Stimulated activated CD8-positive, alpha-beta memory T cell treated with anti-CD3 and anti-CD28 coated beads, Interleukin-12 subunit alpha, Interleukin-12 subunit beta, amount 100 ng/mL, for 4 hours (primary cell): ENCODE measurements at regions not wholly inside any gene's neighbourhood (a gene's known extent, or its start where the extent isn't known, plus 50 kb on each side); places are given as distances from the start of the nearest gene placed in this dataset.
"Not testable (repeated sequence)": the region's sequence is repeated elsewhere in the genome, so short reads cannot be mapped to it uniquely, and the experiment has no call there.

Source experiments
- DNase-seq: peaks from one replicate; pipeline ENCODE4 v3.0.0-alpha.2; 2020; ENCODE audit warnings: low read depth

DNA sequence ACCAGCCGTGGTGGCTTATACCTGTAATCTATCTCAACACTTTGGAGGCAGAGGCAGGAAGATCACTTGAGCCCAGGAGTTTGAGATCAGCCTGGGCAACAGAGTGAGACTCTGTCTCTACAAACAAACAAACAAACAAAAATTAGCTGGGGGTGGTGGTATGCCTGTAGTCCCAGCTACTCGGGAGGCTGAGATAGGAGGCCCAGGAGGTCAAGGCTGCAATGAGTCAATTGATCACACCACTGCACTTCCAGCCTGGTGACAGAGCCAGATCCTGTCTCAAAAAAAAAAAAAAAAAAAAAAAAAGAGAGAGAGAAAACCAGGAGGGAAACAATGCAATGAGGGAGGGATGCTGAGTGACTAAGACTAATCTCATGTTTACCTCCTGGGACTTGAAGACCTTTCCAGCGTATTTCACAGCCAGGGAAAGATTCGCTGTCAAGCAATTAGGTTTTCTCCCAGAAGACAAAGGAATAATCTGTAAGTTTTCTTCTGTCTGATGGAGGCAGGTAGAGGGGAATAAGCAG, 51.1 kb upstream of the MIER3 start:
- DNase-seq, result no peak

DNA sequence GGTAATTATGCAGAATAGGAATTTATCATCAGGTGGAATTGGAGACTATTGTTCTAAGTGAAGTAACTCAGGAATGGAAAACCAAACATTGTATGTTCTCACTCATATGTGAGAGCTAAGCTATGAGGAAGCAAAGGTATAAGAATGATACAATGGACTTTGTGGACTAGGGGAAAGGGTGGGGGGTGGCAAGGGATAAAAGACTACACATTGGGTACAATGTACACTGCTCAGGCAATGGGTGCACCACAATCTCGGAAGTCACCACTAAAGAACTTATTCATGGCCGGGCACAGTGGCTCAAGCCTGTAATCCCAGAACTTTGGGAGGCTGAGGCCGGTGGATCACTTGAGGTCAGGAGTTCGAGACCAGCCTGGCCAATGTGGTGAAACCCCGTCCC, 51.6 kb upstream of the MIER3 start:
- not testable (repeated sequence) for DNase-seq

DNA sequence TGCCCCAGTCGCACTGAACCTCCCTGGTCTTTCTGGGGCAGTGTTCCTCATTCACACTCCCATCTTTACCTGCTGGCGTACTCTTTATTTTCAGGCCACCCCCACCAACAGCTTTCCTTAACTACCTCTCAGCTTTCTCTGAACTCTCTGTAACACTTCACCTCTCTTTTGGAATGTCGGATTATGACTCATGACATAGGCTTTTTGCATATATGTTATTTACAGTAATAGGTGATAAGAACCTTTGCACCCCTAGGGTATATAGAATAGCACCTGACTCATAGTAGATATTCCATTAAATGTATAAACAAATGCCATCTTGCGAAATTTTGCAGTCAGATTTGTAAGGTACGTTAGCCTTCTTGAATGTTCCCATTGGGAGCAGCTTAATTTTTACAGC, 52.9 kb upstream of the MIER3 start:
- no peak for DNase-seq

DNA sequence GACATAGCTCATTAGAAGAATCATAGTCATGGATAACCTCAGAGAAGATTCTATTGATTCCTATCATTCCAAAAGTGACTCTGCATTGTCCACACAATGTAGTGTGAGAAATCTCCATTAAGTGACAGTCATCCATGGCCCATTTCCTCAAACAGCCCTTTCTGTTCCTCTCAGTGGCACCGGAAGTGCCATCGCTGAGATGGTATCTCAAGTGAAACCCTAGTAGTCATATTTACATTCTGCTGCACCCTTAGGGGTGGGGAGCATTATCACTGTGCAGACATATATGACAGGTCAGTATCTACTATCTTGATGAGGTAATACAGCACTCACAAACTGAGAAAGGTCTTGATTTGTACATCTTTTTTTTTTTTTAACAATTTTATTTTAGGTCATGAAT, 55.4 kb upstream of the MIER3 start:
- no peak for DNase-seq

DNA sequence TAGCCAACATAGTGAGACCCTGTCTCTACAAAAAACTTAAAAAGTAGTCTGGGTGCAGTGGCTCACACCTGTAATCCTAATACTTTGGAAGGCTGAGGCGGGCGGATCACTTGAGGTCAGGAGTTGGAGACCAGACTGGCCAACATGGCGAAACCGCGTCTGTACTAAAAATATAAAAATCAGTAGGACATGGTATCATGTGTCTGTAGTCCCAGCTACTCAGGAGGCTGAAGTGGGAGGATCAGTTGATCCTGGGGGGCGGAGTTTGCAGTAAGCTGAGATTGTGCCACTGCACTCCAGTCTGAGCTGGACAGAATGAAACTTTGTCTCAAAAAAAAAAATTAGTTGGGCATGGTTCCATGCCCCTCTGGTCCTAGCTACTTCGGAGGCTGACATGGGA, 57.9 kb upstream of the MIER3 start:
- DNase-seq, result no peak

DNA sequence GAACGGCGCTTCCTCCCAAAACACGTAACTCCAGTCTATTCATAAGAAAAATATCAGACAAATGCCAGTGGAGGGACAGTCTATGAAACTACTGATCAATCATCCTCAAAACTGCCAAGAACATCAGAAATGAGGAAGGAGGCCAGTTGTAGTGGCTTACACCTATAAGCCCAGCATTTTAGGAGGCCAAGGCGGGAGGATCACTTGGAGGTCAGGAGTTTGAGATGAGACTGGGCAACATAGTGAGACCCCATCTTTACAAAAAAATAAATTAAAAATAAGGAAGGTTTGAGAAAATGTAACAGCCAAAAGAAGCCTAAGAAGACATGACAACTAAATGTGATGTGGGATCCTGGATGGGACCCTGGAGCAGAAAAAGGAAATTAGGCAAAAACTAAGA, 58.9 kb upstream of the MIER3 start:
- no peak for DNase-seq

DNA sequence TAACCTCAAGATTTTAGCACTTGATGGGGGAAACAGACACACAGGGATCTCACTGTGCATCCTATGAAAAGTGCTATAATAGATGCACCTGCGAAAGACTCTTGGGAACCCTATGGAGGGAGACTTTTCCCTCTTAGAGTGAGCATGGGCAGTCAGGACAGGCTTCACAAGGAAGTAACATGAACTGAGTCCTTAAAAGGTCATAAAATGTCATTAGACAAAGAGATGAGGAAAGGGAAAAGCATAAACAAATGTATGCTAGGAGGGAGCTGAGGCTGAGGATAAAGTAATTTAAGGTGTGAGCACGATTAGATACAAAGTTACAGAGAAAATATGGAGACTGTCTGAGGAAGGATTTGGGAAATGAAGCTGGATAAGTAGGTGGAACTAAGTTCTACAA, 60.6 kb upstream of the MIER3 start:
- DNase-seq, result no peak

DNA sequence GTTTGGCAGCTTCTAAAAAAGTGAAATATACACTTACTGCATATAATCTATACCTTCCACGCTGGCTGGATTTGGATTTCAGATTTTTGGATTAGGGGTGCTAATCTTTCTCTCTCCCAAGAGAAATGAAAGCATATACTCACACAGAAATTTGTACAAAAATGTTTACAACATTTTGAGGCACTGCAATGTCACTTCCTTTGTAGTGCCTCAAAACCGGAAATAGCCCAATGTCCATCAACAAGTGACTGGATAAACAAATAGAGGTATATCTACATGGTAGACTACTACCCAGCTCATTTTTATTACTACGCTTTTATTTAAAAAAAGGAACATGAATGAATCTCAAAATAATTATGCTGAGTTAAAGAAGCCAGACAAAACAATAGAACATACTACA, 74.0 kb upstream of the MIER3 start:
- no peak for DNase-seq

DNA sequence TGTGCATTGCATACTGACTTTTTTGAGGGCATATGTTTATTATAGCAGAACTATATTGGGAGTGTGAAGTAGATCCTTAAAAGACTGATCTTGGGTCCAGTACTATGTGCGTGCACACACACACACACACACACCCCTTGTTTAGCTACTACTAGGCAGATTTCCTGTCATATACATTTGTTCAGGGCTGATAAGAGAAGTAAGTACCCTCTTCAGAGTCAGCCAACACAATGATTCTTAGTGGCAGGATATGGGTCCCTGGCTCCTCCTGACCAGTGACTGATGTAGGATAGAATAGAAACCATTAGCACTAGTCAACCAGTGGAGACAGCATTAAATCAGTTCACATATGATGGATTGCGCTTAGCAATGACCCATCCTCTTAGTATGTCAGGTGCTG, 76.2 kb upstream of the MIER3 start:
- no peak for DNase-seq

DNA sequence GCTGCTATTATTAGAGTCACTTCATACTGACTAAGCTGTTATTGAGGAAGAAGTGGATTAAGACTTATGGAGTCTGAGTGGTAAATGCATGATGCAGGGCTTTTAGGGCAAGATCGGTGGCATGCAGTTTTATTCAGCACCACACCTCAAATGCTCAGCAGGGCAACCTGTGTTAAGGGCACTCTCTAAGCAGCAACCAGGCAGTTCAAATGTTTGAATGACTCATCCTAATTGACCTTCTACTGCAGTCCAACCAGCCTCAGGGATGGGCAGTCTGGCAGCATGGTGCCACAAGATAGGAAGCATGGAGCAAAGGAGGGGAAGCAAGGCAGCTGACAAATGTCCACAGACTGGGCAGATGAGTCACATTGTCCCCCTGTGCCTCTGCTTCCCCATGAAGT, 80.2 kb upstream of the MIER3 start:
- no peak for DNase-seq

DNA sequence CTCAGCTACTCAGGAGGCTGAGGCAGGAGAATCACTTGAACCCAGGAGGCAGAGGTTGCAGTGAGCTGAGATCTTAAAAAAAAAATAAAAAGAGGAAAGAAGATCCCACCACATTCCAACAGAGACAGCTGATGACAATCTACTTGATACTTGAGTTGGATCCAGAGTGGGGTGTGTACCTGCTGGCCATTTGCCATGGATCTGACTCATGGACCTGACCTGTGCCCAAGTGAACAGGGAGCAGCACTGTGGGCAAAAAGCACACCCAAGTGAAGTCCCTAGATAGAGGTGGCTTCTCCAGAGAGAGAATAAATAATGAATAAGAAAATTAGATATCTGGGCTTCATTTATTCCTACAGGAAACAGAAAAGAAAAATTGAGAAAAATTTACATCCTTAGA, 81.2 kb upstream of the MIER3 start:
- DNase-seq, result no peak

DNA sequence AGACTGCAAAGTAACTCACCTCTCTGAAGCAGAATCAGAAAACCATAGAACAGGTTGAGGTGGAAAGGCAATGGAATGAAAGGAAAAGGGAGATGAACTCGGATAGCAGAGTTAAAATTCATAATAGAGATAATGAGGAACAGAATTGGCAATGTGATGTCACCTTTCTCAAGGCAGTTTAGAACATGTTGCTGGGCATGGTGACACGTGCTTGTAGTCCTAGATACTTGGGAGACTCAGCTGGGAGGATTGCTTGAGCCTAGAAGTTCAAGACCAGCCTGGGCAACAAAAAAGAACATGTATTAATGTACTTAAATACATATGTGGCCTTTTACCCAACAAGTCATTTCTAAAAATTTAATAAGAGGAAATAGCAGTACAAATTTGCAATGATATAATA, 81.6 kb upstream of the MIER3 start:
- DNase-seq, result no peak

DNA sequence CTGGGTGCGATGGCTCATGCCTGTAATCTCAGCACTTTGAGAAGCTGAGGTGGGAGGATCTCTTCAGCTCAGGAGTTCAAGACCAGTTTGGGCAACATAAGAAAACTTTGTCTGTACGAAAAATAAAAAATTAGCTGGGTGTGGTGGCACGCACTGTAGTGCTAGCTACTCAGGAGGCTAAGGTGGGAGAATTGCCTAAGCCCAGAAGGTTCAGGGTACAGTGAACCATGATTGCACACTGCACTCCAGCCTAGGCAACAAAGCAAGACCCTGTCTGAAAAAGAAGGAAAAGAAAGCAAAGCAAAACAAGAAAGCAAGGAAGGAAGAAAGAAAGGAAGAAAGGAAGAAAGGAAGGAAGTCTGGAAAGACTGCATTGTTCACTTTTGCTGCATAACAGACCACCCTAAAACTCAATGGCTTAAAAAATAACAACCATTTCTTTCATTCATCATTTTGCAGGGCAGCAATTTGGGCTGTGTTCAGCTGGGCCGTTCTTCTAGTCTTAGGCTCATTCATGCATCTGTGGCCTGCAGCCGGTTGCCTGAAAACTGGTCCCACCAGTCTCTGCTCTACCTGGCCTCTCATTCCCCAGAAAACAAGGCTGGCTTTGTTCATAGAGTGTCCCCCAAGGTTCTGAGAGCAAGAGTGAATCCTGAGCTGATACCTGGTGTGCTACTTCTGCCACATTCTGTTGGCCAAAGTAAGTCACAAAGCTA, 82.4 kb upstream of the MIER3 start:
- no peak for DNase-seq

DNA sequence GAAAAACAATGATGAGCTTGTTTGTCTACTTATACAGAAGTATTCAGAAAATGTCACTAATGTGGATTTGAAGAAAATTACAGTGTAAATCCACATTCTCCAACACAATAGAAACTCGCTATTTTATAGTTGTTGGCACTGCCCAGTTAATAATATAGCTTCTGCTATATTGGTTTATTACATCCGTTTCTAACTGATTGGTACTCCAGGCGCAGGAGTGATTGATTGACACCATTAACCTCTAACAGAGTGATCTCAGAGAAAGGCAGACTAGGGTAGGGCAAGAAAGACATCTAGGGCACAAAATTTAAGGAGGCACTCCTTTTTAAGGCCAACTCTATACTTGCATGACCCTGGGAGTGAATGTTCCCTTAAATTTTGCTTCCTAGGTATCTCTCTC, 84.0 kb upstream of the MIER3 start:
- DNase-seq, result no peak

DNA sequence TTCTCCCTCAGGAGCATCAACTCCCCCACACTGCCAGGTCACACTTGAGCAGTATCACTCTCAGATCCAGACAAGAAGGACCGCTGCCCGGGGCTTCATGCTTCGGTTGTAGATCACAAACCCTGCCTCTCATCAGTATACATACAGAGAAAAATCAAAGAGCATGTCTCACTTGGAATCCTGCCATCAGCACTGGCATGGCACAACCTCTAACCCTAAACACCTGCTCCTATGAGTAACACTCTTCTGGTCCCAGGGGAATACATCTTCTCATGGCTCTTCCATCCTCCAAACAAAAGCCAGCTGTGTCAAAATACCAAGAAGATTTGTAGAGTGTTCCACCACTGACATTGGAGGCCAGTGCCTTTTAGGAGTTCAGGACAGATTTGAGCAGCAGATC, 84.8 kb upstream of the MIER3 start:
- DNase-seq, result no peak

DNA sequence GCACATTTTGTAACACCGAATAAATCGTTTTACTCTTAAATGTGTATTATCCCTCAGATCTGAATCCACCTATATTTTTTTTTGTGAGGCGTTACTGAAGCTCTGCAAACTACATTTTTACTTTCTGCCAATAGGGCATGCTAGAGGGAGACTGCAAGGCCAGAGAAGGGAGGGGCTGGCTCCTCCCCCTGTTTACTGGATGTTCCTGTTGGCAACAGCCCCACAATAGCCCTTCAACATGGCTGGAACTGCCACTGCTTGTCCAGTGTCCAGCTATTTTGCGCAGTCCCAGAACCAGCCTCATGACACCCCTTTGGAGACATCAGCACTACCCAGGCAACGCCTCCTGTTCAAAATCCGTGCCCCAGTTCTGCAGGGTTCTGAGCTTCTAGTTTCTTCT, 85.4 kb upstream of the MIER3 start:
- no peak for DNase-seq

DNA sequence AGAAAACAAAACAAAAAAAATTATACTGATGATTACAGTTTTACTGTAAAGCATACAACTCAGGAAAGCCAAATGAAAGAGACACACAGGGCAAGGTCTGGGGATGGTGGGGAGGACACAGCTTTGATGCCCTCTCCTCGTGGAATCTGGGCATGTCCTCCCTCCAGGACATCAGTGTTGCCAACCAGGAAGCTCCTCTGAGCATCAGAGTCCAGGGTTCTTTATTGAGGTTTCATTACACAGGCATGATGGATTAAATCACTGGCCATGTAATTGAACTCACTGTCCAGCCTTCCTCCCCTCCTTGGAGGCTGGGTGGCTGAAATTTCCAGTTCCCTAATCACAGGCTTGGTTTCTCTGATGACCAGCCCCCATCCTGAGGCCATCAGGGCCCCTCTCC, 89.6 kb upstream of the MIER3 start:
- no peak for DNase-seq

DNA sequence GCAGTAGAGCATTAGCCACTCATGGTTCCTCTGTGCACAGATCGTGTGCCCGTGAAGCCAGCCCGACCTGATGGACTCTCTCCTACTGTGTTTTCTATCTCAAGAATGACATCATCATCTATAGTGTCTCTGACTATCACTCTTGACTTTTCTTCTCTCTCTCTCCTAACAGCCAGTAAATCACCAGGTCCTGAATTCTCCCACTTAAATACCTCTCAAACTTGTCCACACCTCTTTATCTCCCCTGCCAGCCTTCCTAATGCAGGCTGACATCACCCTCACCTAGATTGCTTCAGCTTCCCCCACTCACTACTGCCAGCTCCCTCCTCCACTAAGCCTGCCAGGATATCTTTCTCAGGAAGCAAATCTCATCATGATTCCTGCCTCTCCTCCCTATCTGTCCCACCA, 90.6 kb upstream of the MIER3 start:
- DNase-seq, result no peak

DNA sequence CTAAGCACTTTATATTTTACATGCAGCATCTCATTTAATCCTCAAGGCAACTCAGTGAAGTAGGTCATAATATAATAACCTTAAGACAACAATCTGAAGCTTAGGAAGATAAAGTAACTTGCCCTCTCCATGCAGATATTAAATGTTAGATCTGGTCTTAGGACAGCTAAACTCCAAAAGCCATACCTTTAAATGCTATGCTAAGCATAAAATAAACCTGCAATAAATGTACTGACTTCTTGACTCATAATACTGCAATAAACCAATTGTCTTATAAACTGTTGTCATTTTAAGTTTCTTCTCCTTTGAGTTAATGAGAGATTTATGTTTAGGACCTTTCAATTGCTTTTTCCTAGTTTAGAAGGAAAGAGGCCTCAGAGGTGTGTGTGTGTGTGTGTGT, 102.2 kb upstream of the MIER3 start:
- no peak for DNase-seq

DNA sequence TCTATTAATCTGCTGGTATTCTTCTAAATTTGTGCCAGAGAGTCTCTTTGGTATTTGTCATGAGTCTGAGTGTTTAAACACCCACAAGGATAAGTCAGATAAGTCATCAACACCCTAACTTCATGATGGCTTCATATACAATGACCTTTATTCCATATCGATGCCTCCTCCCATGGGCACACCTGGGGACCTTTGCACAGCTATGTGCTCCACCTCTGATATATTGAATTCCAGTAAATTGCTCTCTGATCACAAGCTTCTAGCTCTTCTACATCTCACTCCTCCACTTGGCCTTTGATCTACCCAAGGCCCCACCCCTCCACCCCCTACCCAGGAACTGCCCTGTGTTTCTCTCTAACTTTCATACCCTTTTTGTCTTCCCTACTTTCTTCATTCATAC, 102.7 kb upstream of the MIER3 start:
- DNase-seq, result no peak

DNA sequence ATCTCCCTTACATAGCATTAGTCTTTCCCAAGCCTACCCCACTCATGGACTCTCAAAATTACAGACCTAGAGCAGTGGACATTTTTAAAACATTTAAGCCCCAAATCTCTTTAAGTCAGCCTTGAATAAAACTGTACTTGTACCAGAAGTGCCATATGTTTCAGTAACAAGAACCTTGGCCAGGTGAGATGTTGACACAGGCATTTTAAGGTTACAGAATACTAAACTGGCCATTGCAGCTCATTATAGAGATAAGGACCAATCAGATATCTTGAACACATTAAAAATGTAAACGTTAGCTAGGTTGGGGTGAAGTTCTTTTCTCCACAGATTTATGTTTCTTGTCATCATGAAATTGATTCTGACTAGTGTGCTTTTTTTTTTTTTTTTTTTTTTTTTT, 103.8 kb upstream of the MIER3 start:
- DNase-seq, result no peak

DNA sequence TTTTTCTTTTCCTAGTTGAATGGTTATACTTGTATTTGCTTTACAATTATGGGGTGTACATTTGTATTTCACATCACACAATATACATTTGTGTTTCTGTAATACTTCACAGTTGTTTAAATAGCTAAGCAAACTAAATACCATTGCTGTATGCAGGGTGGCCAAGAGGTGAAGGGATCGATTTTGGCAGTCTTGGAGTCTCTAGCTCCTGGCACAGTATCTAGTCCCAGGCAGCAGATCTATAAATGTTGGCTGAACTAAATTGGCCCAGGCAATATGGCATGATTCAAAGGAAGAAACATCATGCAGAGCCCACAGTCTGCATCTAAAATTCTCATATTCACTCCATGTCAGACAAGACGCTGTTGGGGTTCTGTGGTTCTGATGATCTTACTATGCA, 110.1 kb upstream of the GPBP1 start:
- DNase-seq, result no peak

DNA sequence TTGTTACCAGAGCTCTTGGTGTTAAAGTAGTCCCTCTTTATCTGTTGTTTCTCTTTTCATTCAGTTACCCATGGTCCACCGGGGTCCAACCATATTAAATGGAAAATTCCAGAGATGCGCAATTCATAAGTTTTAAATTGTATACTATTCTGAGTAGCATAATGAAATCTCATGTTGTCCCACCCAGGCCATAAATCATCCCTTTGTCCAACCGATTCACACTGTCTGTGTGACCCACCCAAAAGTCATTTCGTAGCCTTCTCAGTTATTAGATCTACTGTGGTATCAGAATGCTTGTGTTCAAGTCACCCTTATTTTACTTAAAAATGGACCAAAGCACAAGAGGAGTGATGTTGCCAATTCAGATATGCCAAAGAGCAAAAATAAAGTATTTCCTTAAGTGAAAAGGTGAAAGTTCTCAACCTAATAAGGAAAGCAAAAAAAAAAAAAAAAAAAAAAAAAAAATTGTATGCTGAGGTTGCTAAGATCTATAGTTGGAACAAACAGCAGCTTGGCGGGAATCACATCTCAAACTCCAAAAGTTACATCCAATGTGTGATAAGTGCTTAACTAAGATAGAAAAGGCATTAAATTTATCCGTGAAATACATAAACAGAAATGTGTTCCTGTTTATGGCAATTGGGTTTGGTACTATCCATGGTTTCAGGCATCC, 106.8 kb upstream of the GPBP1 start:
- DNase-seq, result no peak

DNA sequence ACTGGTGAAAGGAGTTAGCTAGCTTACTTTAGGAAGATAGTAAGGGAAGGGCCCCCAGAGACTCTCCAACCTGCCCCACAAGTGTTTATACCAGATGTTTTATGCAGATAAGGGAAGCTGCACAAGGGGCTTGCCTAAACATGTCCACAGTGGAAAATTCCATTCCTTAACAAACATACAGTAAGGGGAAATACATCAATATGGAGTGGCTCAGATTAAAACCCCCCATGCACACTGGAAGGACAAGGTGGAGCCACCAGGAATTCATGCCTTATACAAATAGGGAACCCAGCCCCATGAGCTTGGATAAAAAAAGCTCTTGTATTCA, 106.3 kb upstream of the GPBP1 start:
- no peak for DNase-seq
